ENCODE measurements at regions not wholly inside any gene's neighbourhood (a gene's known extent, or its start where the extent isn't known, plus 50 kb on each side); places are given as distances from the start of the nearest gene placed in this dataset.
"Not testable (repeated sequence)": the region's sequence is repeated elsewhere in the genome, so short reads cannot be mapped to it uniquely, and the experiment has no call there.

GRCh38 chrX:115911967-115912366 is 258.6 kb upstream of the AGTR2 start:
- DNase-seq (ENCODE audit: low read depth, low spot score) = no peak

- no peak for DNase-seq (ENCODE audit: low read depth, low spot score)
These were observed 258.1 kb upstream of the AGTR2 start for GRCh38 chrX:115912372-115912897.

GRCh38 chrX:115913575-115913974 is 257.0 kb upstream of the AGTR2 start:
- no peak for DNase-seq (ENCODE audit: low read depth, low spot score)

GRCh38 chrX:115915625-115916024 is 254.9 kb upstream of the AGTR2 start:
- DNase-seq (ENCODE audit: low read depth, low spot score) = not testable (repeated sequence)

- DNase-seq (ENCODE audit: low read depth, low spot score) = no peak
These were observed 241.1 kb upstream of the AGTR2 start for GRCh38 chrX:115929480-115929879.

- no peak for DNase-seq (ENCODE audit: low read depth, low spot score)
These were observed 234.5 kb upstream of the AGTR2 start for GRCh38 chrX:115936008-115936407.

GRCh38 chrX:115939070-115939469 is 231.5 kb upstream of the AGTR2 start:
- DNase-seq (ENCODE audit: low read depth, low spot score) = no peak

GRCh38 chrX:115939636-115940160 is 230.8 kb upstream of the AGTR2 start:
- no peak for DNase-seq (ENCODE audit: low read depth, low spot score)

GRCh38 chrX:115940348-115940747 is 230.2 kb upstream of the AGTR2 start:
- DNase-seq (ENCODE audit: low read depth, low spot score) = no peak

GRCh38 chrX:115940888-115941332 is 229.6 kb upstream of the AGTR2 start:
- DNase-seq (ENCODE audit: low read depth, low spot score) = no peak

- DNase-seq (ENCODE audit: low read depth, low spot score) = no peak
These were observed 229.2 kb upstream of the AGTR2 start for GRCh38 chrX:115941388-115941787.

GRCh38 chrX:115946059-115946458 is 224.5 kb upstream of the AGTR2 start:
- no peak for DNase-seq (ENCODE audit: low read depth, low spot score)

- no peak for DNase-seq (ENCODE audit: low read depth, low spot score)
These were observed 222.3 kb upstream of the AGTR2 start for GRCh38 chrX:115948018-115948923.

- DNase-seq (ENCODE audit: low read depth, low spot score) = no peak
These were observed 220.4 kb upstream of the AGTR2 start for GRCh38 chrX:115949900-115950822.

- no peak for DNase-seq (ENCODE audit: low read depth, low spot score)
These were observed 218.0 kb upstream of the AGTR2 start for GRCh38 chrX:115952417-115953092.

- no peak for DNase-seq (ENCODE audit: low read depth, low spot score)
These were observed 212.6 kb upstream of the AGTR2 start for GRCh38 chrX:115957862-115958490.

GRCh38 chrX:115958687-115959359 is 211.7 kb upstream of the AGTR2 start:
- DNase-seq (ENCODE audit: low read depth, low spot score) = no peak

GRCh38 chrX:115960440-115961084 is 210.0 kb upstream of the AGTR2 start:
- no peak for DNase-seq (ENCODE audit: low read depth, low spot score)

- no peak for DNase-seq (ENCODE audit: low read depth, low spot score)
These were observed 203.6 kb upstream of the AGTR2 start for GRCh38 chrX:115966920-115967319.
